ENCODE measurements at regions not wholly inside any gene's neighbourhood (a gene's known extent, or its start where the extent isn't known, plus 50 kb on each side); places are given as distances from the start of the nearest gene placed in this dataset.
"Not testable (repeated sequence)": the region's sequence is repeated elsewhere in the genome, so short reads cannot be mapped to it uniquely, and the experiment has no call there.

- Histone ChIP-seq H3K4me3 (ENCODE audit: low read depth, low read length) (no peak overlapping the region), H3K36me3 (ENCODE audit: control insufficient read depth, insufficient read depth, low read length) (no peaks in the 10 kb centered on the region), H3K4me1 (ENCODE audit: control insufficient read depth, insufficient read depth, low read length) (no peaks in the 10 kb centered on the region), H3K9me3 (ENCODE audit: control insufficient read depth, insufficient read depth, low read length) (no peaks in the 10 kb centered on the region), H3K27me3 (ENCODE audit: control insufficient read depth, insufficient read depth, low read length) (no peaks in the 10 kb centered on the region), H3K27ac (ENCODE audit: low read depth, low read length) (no peak overlapping the region)
- 94% methylated on average over 3 of the region's 5 CpGs for WGBS (ENCODE audit: insufficient coverage)
- peak in 1 of 6 donors; percentile 53 for DNase-seq (ENCODE audit: low read depth in 4 of 6, low spot score in 6 of 6)
Measured at GRCh38 chr4:81676537-81676936, 204.8 kb upstream of the RASGEF1B start.

- H3K4me3 ChIP-seq (ENCODE audit: low read depth, low read length), result no peak overlapping the region
- H3K27ac ChIP-seq (ENCODE audit: low read depth, low read length), result no peak overlapping the region
- no peaks in the 10 kb centered on the region for H3K27me3 ChIP-seq (ENCODE audit: control insufficient read depth, insufficient read depth, low read length)
- WGBS (ENCODE audit: insufficient coverage), result no CpG with 5 or more reads among the region's 7 CpGs
- no peaks in the 10 kb centered on the region for H3K36me3 ChIP-seq (ENCODE audit: control insufficient read depth, insufficient read depth, low read length)
- DNase-seq (ENCODE audit: low read depth in 4 of 6, low spot score in 6 of 6), result peak in 1 of 6 donors; percentile 68
- no peaks in the 10 kb centered on the region for H3K9me3 ChIP-seq (ENCODE audit: control insufficient read depth, insufficient read depth, low read length)
- no peaks in the 10 kb centered on the region for H3K4me1 ChIP-seq (ENCODE audit: control insufficient read depth, insufficient read depth, low read length)
Measured at GRCh38 chr4:81675791-81676393, 204.2 kb upstream of the RASGEF1B start.

- 100% methylated on average over 1 of the region's 4 CpGs for WGBS (ENCODE audit: insufficient coverage)
Measured at GRCh38 chr4:81673961-81674360, 202.3 kb upstream of the RASGEF1B start.

GRCh38 chr4:81668328-81668727 is 196.6 kb upstream of the RASGEF1B start:
- H3K27me3 ChIP-seq (ENCODE audit: control insufficient read depth, insufficient read depth, low read length); H3K4me3 ChIP-seq (ENCODE audit: low read depth, low read length); H3K36me3 ChIP-seq (ENCODE audit: control insufficient read depth, insufficient read depth, low read length); DNase-seq (ENCODE audit: low read depth in 4 of 6, low spot score in 6 of 6); H3K4me1 ChIP-seq (ENCODE audit: control insufficient read depth, insufficient read depth, low read length); H3K27ac ChIP-seq (ENCODE audit: low read depth, low read length); H3K9me3 ChIP-seq (ENCODE audit: control insufficient read depth, insufficient read depth, low read length): not testable (repeated sequence)
- WGBS (ENCODE audit: insufficient coverage), result 100% methylated on average over 1 of the region's 7 CpGs

More at GRCh38 chr4:81673961-81674360, 202.3 kb upstream of the RASGEF1B start:
- Histone ChIP-seq H3K27me3 (ENCODE audit: control insufficient read depth, insufficient read depth, low read length) (no peaks in the 10 kb centered on the region), H3K36me3 (ENCODE audit: control insufficient read depth, insufficient read depth, low read length) (no peaks in the 10 kb centered on the region), H3K4me1 (ENCODE audit: control insufficient read depth, insufficient read depth, low read length) (no peaks in the 10 kb centered on the region), H3K4me3 (ENCODE audit: low read depth, low read length) (no peak overlapping the region), H3K27ac (ENCODE audit: low read depth, low read length) (no peak overlapping the region), H3K9me3 (ENCODE audit: control insufficient read depth, insufficient read depth, low read length) (no peaks in the 10 kb centered on the region)
- DNase-seq (ENCODE audit: low read depth in 4 of 6, low spot score in 6 of 6), result no peak

- no peaks in the 10 kb centered on the region for H3K36me3 ChIP-seq (ENCODE audit: control insufficient read depth, insufficient read depth, low read length)
- no peak for DNase-seq (ENCODE audit: low read depth in 4 of 6, low spot score in 6 of 6)
- H3K27ac ChIP-seq (ENCODE audit: low read depth, low read length), result no peak overlapping the region
- no peaks in the 10 kb centered on the region for H3K27me3 ChIP-seq (ENCODE audit: control insufficient read depth, insufficient read depth, low read length)
- H3K9me3 ChIP-seq (ENCODE audit: control insufficient read depth, insufficient read depth, low read length), result no peaks in the 10 kb centered on the region
- H3K4me1 ChIP-seq (ENCODE audit: control insufficient read depth, insufficient read depth, low read length), result no peaks in the 10 kb centered on the region
- no CpG with 5 or more reads among the region's 2 CpGs for WGBS (ENCODE audit: insufficient coverage)
- no peak overlapping the region for H3K4me3 ChIP-seq (ENCODE audit: low read depth, low read length)
Measured at GRCh38 chr4:81667539-81667938, 195.8 kb upstream of the RASGEF1B start.

- Histone ChIP-seq H3K36me3 (ENCODE audit: control insufficient read depth, insufficient read depth, low read length) (no peaks in the 10 kb centered on the region), H3K27me3 (ENCODE audit: control insufficient read depth, insufficient read depth, low read length) (no peaks in the 10 kb centered on the region), H3K4me3 (ENCODE audit: low read depth, low read length) (no peak overlapping the region), H3K27ac (ENCODE audit: low read depth, low read length) (no peak overlapping the region), H3K4me1 (ENCODE audit: control insufficient read depth, insufficient read depth, low read length) (no peaks in the 10 kb centered on the region), H3K9me3 (ENCODE audit: control insufficient read depth, insufficient read depth, low read length) (no peaks in the 10 kb centered on the region)
- no peak for DNase-seq (ENCODE audit: low read depth in 4 of 6, low spot score in 6 of 6)
Measured at GRCh38 chr4:81666491-81666890, 194.8 kb upstream of the RASGEF1B start.

GRCh38 chr4:81665649-81666048 is 193.9 kb upstream of the RASGEF1B start:
- no peak for DNase-seq (ENCODE audit: low read depth in 4 of 6, low spot score in 6 of 6)
- Histone ChIP-seq H3K4me1 (ENCODE audit: control insufficient read depth, insufficient read depth, low read length) (no peaks in the 10 kb centered on the region), H3K9me3 (ENCODE audit: control insufficient read depth, insufficient read depth, low read length) (no peaks in the 10 kb centered on the region), H3K4me3 (ENCODE audit: low read depth, low read length) (no peak overlapping the region), H3K27ac (ENCODE audit: low read depth, low read length) (no peak overlapping the region), H3K36me3 (ENCODE audit: control insufficient read depth, insufficient read depth, low read length) (no peaks in the 10 kb centered on the region), H3K27me3 (ENCODE audit: control insufficient read depth, insufficient read depth, low read length) (no peaks in the 10 kb centered on the region)
- WGBS (ENCODE audit: insufficient coverage), result 67% methylated on average over 1 of the region's 1 CpG

- Histone ChIP-seq H3K36me3 (ENCODE audit: control insufficient read depth, insufficient read depth, low read length) (no peaks in the 10 kb centered on the region), H3K27me3 (ENCODE audit: control insufficient read depth, insufficient read depth, low read length) (no peaks in the 10 kb centered on the region)
- no peak for DNase-seq (ENCODE audit: low read depth in 4 of 6, low spot score in 6 of 6)
Measured at GRCh38 chr4:81665045-81665444, 193.3 kb upstream of the RASGEF1B start.

GRCh38 chr4:81664079-81664478 is 192.4 kb upstream of the RASGEF1B start:
- DNase-seq (ENCODE audit: low read depth in 4 of 6, low spot score in 6 of 6), result no peak
- no peaks in the 10 kb centered on the region for H3K27me3 ChIP-seq (ENCODE audit: control insufficient read depth, insufficient read depth, low read length)
- H3K27ac ChIP-seq (ENCODE audit: low read depth, low read length), result no peak overlapping the region
- no CpG with 5 or more reads among the region's 4 CpGs for WGBS (ENCODE audit: insufficient coverage)
- no peaks in the 10 kb centered on the region for H3K4me1 ChIP-seq (ENCODE audit: control insufficient read depth, insufficient read depth, low read length)
- no peak overlapping the region for H3K4me3 ChIP-seq (ENCODE audit: low read depth, low read length)
- H3K9me3 ChIP-seq (ENCODE audit: control insufficient read depth, insufficient read depth, low read length), result no peaks in the 10 kb centered on the region
- H3K36me3 ChIP-seq (ENCODE audit: control insufficient read depth, insufficient read depth, low read length), result no peaks in the 10 kb centered on the region

More at GRCh38 chr4:81665045-81665444, 193.3 kb upstream of the RASGEF1B start:
- Histone ChIP-seq H3K27ac (ENCODE audit: low read depth, low read length) (no peak overlapping the region), H3K4me3 (ENCODE audit: low read depth, low read length) (no peak overlapping the region), H3K4me1 (ENCODE audit: control insufficient read depth, insufficient read depth, low read length) (no peaks in the 10 kb centered on the region), H3K9me3 (ENCODE audit: control insufficient read depth, insufficient read depth, low read length) (no peaks in the 10 kb centered on the region)

- H3K36me3 ChIP-seq (ENCODE audit: control insufficient read depth, insufficient read depth, low read length), result no peaks in the 10 kb centered on the region
- no peak for DNase-seq (ENCODE audit: low read depth in 4 of 6, low spot score in 6 of 6)
Measured at GRCh38 chr4:81663368-81663767, 191.7 kb upstream of the RASGEF1B start.

More at GRCh38 chr4:81663368-81663767, 191.7 kb upstream of the RASGEF1B start:
- no CpG with 5 or more reads among the region's 2 CpGs for WGBS (ENCODE audit: insufficient coverage)
- no peaks in the 10 kb centered on the region for H3K4me1 ChIP-seq (ENCODE audit: control insufficient read depth, insufficient read depth, low read length)
- no peak overlapping the region for H3K4me3 ChIP-seq (ENCODE audit: low read depth, low read length)
- no peaks in the 10 kb centered on the region for H3K27me3 ChIP-seq (ENCODE audit: control insufficient read depth, insufficient read depth, low read length)
- no peak overlapping the region for H3K27ac ChIP-seq (ENCODE audit: low read depth, low read length)
- H3K9me3 ChIP-seq (ENCODE audit: control insufficient read depth, insufficient read depth, low read length), result no peaks in the 10 kb centered on the region

Measured in spinal cord (tissue), 9 donors.